ENCODE measurements at regions not wholly inside any gene's neighbourhood (a gene's known extent, or its start where the extent isn't known, plus 50 kb on each side); places are given as distances from the start of the nearest gene placed in this dataset.

GRCh38 chr2:145256551-145256950, 736.6 kb upstream of the ZEB2 start:
- TF ChIP-seq CTCF (IDR thresholded peaks at IDR 0.05) (no peak), POLR2A (IDR thresholded peaks at IDR 0.05) (no peak)
